Amniotic epithelial cell (primary cell): ENCODE measurements at regions not wholly inside any gene's neighbourhood (a gene's known extent, or its start where the extent isn't known, plus 50 kb on each side); places are given as distances from the start of the nearest gene placed in this dataset.
"Not testable (repeated sequence)": the region's sequence is repeated elsewhere in the genome, so short reads cannot be mapped to it uniquely, and the experiment has no call there.

Experiments used
- DNase-seq: peaks from one replicate; pipeline ENCODE4 v3.0.0-alpha.2; 2010; ENCODE audit warnings: low read depth

DNA sequence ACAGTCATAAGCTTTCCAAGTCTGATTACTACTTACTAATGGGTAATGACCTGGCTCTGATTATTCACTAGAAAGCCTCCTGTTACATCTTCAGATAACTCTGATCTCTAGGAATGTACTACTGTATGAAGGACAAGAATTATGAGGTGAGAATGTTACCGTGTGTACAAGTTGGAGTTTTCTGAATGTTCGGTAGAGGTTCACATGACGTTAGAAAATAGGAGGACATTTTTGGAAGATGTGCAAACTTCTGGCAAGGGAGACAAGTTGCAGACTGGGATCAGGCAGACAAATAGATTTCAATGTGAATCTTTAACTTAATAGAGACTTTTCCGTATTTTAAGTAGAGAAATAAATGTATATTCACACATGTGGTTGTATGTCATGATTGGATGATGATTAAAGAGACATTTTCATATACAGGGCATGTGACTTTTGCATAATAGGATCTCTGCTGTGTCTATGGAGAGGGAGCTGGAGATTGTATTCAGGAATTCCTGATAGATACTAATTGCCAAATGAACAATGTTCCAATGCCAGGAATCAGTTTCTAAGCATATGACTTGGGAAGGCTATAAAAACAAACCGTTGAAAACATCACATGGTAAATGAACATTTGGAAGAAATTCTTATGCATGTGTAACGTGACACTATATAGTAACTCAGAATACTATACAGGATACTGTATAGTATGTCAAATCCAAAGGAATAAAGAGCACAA lies 1695.8 kb upstream of the PIK3C3 start:
- DNase-seq, result peak; percentile 31

- no peak for DNase-seq
These were observed 1696.7 kb upstream of the PIK3C3 start for GRCh38 chr18:40258311-40258710.

- DNase-seq, result no peak
These were observed 1704.8 kb upstream of the PIK3C3 start for GRCh38 chr18:40250236-40250635.

GRCh38 chr18:40249390-40250080 lies 1705.5 kb upstream of the PIK3C3 start:
- no peak for DNase-seq

GRCh38 chr18:40245612-40246011 lies 1709.4 kb upstream of the PIK3C3 start:
- not testable (repeated sequence) for DNase-seq

DNA sequence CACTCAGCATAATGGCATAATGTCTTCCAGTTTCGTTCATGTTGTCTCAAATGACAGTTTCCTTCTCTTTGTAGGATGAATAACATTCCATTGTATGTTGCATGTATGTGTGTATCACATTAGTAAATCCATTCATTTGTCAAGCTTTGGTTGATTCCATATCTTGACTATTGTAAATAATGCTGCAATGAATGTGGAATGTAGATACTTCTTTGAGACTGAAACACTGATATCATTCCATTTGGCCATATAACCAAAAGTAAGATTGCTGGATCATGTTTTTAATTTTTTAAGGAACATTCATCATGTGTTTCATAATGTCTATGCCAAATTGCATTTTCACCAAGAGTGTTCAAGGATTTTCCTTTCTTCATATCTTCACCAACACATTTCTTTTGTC lies 1711.4 kb upstream of the PIK3C3 start:
- peak; percentile 55 for DNase-seq

DNA sequence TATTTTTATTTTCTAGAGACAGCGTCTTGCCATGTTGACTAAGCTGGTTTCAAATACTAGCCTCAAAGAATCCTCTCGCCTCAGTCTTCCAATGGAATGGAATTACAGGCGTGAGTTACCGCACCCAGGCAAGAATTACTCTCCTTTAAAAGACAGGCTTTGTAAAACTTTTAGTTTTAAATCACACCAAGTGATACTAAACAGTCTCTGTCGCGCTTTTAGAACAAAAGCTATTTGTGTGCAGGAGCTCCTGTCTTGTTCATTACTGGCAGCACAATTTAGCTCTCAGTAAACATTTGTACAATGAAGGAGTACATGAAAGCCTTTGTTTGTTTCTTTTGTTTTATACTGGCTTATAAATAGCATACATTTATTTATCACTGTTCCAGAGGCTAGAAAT lies 1719.2 kb upstream of the PIK3C3 start:
- DNase-seq, result no peak

- DNase-seq, result no peak
These were observed 1719.7 kb upstream of the PIK3C3 start for GRCh38 chr18:40235323-40235722.

GRCh38 chr18:40233931-40234616 lies 1721.0 kb upstream of the PIK3C3 start:
- no peak for DNase-seq

GRCh38 chr18:40222776-40223175 lies 1732.3 kb upstream of the PIK3C3 start:
- DNase-seq, result peak; percentile 50

DNA sequence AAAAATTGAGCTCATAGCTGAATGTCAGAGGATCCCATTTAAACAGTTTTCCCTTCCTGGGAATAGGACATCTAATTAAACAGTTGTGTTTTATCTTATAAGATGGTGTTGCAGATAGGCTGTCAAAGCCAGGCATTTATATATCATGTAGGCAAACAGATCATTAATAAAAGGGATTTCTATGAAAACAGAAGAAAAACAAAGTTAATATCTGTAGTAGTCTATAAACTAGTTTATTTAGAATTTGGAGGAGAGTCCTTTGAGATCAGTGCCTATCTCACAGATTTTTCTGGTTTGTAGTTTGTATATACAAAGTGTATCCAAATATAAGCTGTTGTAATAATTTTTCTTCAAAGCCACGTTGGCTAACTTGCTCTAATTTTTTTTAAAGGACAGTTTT lies 1738.2 kb upstream of the PIK3C3 start:
- no peak for DNase-seq

GRCh38 chr18:40215979-40216378 lies 1739.1 kb upstream of the PIK3C3 start:
- DNase-seq, result no peak

DNA sequence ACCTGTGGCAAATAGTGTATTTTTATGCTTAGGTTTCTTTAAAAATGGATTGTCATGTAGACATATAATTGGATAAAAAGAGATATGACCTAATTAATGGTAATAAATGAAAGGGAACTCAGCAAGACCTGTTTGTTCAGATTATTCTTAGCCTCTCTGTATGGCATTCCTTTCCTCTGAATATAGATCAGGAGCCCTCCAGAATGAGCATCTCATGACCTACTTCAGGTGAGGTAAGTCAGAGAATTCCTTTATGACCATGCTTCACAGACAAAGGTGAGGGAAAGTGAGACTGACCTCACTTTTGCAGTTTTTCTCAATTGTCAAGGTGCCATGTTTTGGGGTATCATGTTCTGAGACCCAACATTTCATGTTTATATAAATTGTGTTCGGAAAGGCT lies 1744.3 kb upstream of the PIK3C3 start:
- no peak for DNase-seq

DNA sequence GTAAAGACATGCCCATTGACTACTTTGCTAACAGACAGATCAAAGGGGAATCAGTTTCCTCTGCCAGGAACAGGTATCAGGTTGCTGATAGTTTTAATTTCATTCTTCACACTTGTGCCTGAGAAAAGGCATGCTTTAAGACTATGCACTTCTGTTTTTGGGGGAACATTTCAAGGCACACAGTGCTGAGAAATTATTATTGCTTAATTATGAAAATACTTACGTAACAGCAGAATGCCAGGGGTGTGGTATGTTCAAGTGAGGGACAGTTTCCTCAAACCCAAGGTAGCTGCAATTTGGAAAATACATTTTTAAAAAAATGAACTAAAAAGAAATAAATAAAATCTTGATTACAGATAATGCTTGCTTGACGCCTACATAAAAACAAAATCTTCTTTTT lies 1746.1 kb upstream of the PIK3C3 start:
- no peak for DNase-seq

GRCh38 chr18:40197711-40198110 lies 1757.3 kb upstream of the PIK3C3 start:
- no peak for DNase-seq

DNA sequence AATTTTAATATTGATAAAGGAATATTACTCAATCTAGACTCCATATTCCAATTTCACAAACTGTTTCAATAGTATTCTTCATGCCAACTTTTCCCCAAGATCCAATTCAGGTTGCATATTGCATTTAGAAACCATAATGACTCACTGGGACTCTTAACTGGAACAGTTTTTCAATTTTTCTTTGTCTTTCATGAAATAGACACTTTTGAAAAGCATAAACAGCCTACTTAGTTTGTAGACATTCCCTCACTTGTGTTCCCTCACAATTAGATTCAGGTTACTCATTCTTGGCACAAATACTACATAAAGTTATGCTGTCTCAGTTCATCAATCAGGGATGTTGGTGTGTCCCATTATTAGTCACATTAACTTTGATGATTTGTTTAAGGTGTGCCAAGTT lies 1768.4 kb upstream of the PIK3C3 start:
- DNase-seq, result no peak

DNA sequence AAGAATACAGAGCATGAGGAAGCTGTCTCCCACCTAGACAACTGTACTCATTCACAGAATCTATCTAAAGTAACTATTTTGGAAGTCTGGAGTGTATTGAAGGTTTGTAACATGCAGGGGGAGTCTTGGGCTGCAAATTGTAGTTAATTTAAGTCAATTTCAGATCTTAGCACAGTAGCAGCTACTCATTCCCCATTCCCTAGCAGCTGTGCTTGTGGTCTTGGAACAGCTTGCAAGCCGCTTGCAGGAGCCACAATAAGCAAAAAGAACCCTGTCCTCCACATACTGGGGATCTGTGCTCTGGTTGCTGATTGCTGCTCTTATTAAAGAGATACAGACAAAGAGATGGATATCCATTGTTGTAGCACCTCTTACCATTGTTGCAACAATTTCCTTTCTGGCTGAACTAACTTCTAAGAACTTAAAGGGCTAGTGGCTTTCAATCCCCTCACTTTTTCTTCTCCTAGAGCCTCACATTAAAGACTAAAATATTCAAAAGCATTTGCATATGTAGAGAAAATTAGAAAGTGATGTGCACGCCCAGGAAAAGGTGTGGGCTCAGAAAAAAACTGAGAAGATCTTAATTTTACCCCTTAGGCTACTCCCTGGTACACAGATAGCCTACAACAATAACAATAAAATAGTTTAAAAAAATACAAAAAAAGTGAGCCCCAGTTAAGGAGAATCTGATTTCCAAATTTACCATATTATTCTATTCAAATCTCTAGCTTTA lies 1775.1 kb upstream of the PIK3C3 start:
- no peak for DNase-seq

GRCh38 chr18:40168026-40168425 lies 1787.0 kb upstream of the PIK3C3 start:
- peak; percentile 18 for DNase-seq

GRCh38 chr18:40163254-40163653 lies 1791.8 kb upstream of the PIK3C3 start:
- DNase-seq, result no peak

- DNase-seq, result no peak
These were observed 1794.7 kb upstream of the PIK3C3 start for GRCh38 chr18:40160361-40160760.

- DNase-seq, result peak; percentile 56
These were observed 1795.7 kb upstream of the PIK3C3 start for GRCh38 chr18:40159141-40160017.

DNA sequence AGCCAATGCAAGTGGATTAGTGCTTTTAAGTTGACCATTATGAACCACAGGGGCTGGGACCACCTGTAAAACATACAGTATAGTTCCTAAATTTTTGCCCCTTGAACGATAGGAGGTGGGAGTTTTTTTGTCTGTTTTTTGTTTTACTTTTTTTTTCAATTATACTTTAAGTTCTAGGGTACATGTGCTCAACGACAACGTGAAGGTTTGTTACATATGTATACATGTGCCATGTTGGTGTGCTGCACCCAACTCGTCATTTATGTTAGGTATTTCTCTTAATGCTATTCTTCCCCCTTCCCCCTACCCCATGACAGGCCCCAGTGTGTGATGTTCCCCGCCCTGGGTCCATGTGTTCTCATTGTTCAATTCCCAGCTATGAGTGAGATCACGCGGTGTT lies 1797.9 kb upstream of the PIK3C3 start:
- DNase-seq, result no peak
